ENCODE measurements at regions not wholly inside any gene's neighbourhood (a gene's known extent, or its start where the extent isn't known, plus 50 kb on each side); places are given as distances from the start of the nearest gene placed in this dataset.

DNA sequence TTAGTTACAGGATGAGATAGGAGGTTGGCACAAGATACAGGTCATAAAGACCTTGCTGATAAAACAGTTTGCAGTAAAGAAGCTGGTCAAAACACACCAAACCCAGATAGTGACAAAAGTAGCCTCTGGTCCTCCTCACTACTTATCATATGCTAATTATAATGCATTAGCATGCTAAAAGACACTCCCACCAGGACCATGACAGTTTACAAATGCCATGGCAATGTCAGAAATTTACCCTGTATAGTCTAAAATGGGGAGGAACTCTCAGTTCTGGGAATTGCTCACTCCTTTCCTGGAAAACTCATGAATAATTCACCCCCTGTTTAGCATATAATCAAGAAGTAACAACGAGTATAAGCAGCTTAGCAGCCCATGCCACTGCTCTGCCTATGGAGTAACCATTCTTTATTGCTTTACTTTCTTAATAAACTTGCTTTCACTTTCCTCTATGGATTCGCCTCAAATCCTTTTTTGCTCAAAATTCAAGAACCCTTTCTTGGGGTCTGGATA is 1254.4 kb downstream of the PCDH7 start:
- Histone ChIP-seq H3K27ac (no peak overlapping the region), H3K9me3 (no peaks in the 10 kb centered on the region), H3K4me1 (no peaks in the 10 kb centered on the region), H3K4me3 (no peak overlapping the region), H3K27me3 (no peaks in the 10 kb centered on the region), H3K36me3 (ENCODE audit: low read depth, missing control alignments) (no peaks in the 10 kb centered on the region)
- TF ChIP-seq, protein P1, sequence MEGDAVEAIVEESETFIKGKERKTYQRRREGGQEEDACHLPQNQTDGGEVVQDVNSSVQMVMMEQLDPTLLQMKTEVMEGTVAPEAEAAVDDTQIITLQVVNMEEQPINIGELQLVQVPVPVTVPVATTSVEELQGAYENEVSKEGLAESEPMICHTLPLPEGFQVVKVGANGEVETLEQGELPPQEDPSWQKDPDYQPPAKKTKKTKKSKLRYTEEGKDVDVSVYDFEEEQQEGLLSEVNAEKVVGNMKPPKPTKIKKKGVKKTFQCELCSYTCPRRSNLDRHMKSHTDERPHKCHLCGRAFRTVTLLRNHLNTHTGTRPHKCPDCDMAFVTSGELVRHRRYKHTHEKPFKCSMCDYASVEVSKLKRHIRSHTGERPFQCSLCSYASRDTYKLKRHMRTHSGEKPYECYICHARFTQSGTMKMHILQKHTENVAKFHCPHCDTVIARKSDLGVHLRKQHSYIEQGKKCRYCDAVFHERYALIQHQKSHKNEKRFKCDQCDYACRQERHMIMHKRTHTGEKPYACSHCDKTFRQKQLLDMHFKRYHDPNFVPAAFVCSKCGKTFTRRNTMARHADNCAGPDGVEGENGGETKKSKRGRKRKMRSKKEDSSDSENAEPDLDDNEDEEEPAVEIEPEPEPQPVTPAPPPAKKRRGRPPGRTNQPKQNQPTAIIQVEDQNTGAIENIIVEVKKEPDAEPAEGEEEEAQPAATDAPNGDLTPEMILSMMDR (IDR thresholded peaks at IDR 0.05): no peak
- TF ChIP-seq POLR2A (IDR thresholded peaks at IDR 0.05): no peak
- 82 to 84% methylated on average over 2 of the region's 2 CpGs for WGBS, 2 donors
- no peak for DNase-seq
- intact Hi-C loops (cut with DNase I; ENCODE audit: low total_unique reads): no loop called here

GRCh38 chr4:31979988-31980387 is 1259.8 kb downstream of the PCDH7 start:
- Histone ChIP-seq H3K4me1 (no peaks in the 10 kb centered on the region), H3K9me3 (no peaks in the 10 kb centered on the region), H3K36me3 (ENCODE audit: low read depth, missing control alignments) (no peaks in the 10 kb centered on the region), H3K27me3 (no peaks in the 10 kb centered on the region), H3K27ac (no peak overlapping the region), H3K4me3 (no peak overlapping the region)
- TF ChIP-seq POLR2A (IDR thresholded peaks at IDR 0.05): no peak
- TF ChIP-seq, protein P1 (IDR thresholded peaks at IDR 0.05): no peak
- DNase-seq: no peak
- 89 to 90% methylated on average over 2 of the region's 2 CpGs for WGBS, 2 donors
- intact Hi-C loops (cut with DNase I; ENCODE audit: low total_unique reads): no loop called here

DNA sequence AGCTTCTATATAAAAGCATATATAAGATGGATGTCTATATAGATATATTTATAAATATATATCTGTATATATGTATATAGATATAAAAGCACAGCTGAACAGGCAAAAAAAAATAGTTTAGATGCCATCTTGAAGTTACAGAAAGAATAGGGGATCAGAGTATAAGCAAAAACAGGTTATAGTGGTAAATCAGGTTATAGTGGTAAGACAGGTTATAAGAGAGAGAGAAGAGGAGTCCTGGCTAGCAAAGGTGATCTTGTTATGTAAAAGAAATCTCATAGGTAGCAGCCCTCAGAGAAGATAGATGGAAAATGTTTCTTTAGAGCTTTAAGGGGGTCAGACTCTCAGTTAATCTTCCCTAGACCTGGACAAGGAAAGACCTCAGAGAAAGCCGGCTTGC is 1263.1 kb downstream of the PCDH7 start:
- H3K9me3 ChIP-seq: no peaks in the 10 kb centered on the region
- no peaks in the 10 kb centered on the region for H3K36me3 ChIP-seq (ENCODE audit: low read depth, missing control alignments)
- H3K4me3 ChIP-seq: no peak overlapping the region
- no peak overlapping the region for H3K27ac ChIP-seq
- TF ChIP-seq POLR2A (IDR thresholded peaks at IDR 0.05): no peak
- TF ChIP-seq, protein P1 (IDR thresholded peaks at IDR 0.05): no peak
- WGBS, 2 donors: 90 to 92% methylated on average over 1 of the region's 1 CpG
- H3K4me1 ChIP-seq: no peaks in the 10 kb centered on the region
- no peaks in the 10 kb centered on the region for H3K27me3 ChIP-seq
- DNase-seq: no peak
- intact Hi-C loops (cut with DNase I; ENCODE audit: low total_unique reads): no loop called here

- no peaks in the 10 kb centered on the region for H3K27me3 ChIP-seq
- TF ChIP-seq, protein P1 (IDR thresholded peaks at IDR 0.05): no peak
- TF ChIP-seq POLR2A (IDR thresholded peaks at IDR 0.05): no peak
- no peaks in the 10 kb centered on the region for H3K36me3 ChIP-seq (ENCODE audit: low read depth, missing control alignments)
- H3K4me3 ChIP-seq: no peak overlapping the region
- no peak for DNase-seq
- intact Hi-C loops (cut with DNase I; ENCODE audit: low total_unique reads): no loop called here
- no peaks in the 10 kb centered on the region for H3K4me1 ChIP-seq
- H3K9me3 ChIP-seq: no peaks in the 10 kb centered on the region
- H3K27ac ChIP-seq: no peak overlapping the region
These were observed 1263.5 kb downstream of the PCDH7 start for GRCh38 chr4:31983677-31984076.

GRCh38 chr4:31984872-31985271 is 1264.7 kb downstream of the PCDH7 start:
- no peak for DNase-seq

More at GRCh38 chr4:31984872-31985271, 1264.7 kb downstream of the PCDH7 start:
- Histone ChIP-seq H3K27ac (no peak overlapping the region), H3K4me3 (no peak overlapping the region), H3K4me1 (no peaks in the 10 kb centered on the region), H3K9me3 (no peaks in the 10 kb centered on the region), H3K27me3 (no peaks in the 10 kb centered on the region), H3K36me3 (ENCODE audit: low read depth, missing control alignments) (no peaks in the 10 kb centered on the region)
- WGBS, 2 donors: 72 to 91% methylated on average over 2 of the region's 2 CpGs
- TF ChIP-seq, protein P1 (IDR thresholded peaks at IDR 0.05): no peak
- no peak for TF ChIP-seq POLR2A (IDR thresholded peaks at IDR 0.05)
- intact Hi-C loops (cut with DNase I; ENCODE audit: low total_unique reads): no loop called here
